Sigmoid colon (tissue), 4 donors: ENCODE measurements at regions not wholly inside any gene's neighbourhood (a gene's known extent, or its start where the extent isn't known, plus 50 kb on each side); places are given as distances from the start of the nearest gene placed in this dataset.
"Not testable (repeated sequence)": the region's sequence is repeated elsewhere in the genome, so short reads cannot be mapped to it uniquely, and the experiment has no call there.

Experiments used
- CTCF ChIP-seq, 4 experiments: fragments of 450-650 bp in 3 of 4; fragments of 200-600 bp in 1 of 4; IDR thresholded peaks; one replicate each; pipeline ENCODE4 v1.5.1; 2016 to 2019; ENCODE audit warnings: antibody characterized with exemption in 4 of 4, mild to moderate bottlenecking in 3 of 4, moderate library complexity in 2 of 4
- EP300 ChIP-seq, 4 donors: sonication (generic); formaldehyde crosslinking; IDR thresholded peaks; one replicate each; pipeline ENCODE4 v1.6.1; 2017; ENCODE audit warnings: antibody characterized with exemption in 4 of 4
- POLR2A ChIP-seq, 2 donors: fragments of 450-650 bp; IDR thresholded peaks; one replicate each; pipeline ENCODE4 v1.6.1; 2016; ENCODE audit warnings: antibody characterized with exemption in 2 of 2, mild to moderate bottlenecking in 2 of 2, moderate library complexity in 2 of 2
- POLR2AphosphoS5 ChIP-seq, 4 donors: sonication (generic); formaldehyde crosslinking; IDR thresholded peaks; one replicate each; pipeline ENCODE4 v1.6.1; 2017; ENCODE audit warnings: antibody characterized with exemption in 4 of 4

GRCh38 chr15:20253047-20253615 lies 288.5 kb downstream of the GOLGA6L6 start:
- TF ChIP-seq POLR2AphosphoS5, CTCF, POLR2A, EP300 (IDR thresholded peaks at IDR 0.05): not testable (repeated sequence)
